GM23338 (cell line): ENCODE measurements at regions not wholly inside any gene's neighbourhood (a gene's known extent, or its start where the extent isn't known, plus 50 kb on each side); places are given as distances from the start of the nearest gene placed in this dataset.

Experiments
- ATAC-seq: fragments of 200-7000 bp; cut with Tn5 transposase; 3 replicates; pipeline ENCODE4 v1.9.1; 2020
- DNase-seq: peaks from one replicate; pipeline ENCODE4 v3.0.0-alpha.2; 2015; ENCODE audit warnings: low spot score
- H2AFZ ChIP-seq: fragments of 200-600 bp; sonication (generic); 2 replicates; pipeline ENCODE4 v1.8.0; 2016; ENCODE audit warnings: antibody characterized with exemption, mild to moderate bottlenecking, moderate library complexity
- H3F3A ChIP-seq: fragments of 200-600 bp; sonication (generic); replicated peaks from 2 replicates; pipeline ENCODE4 v1.8.0; 2017; ENCODE audit warnings: antibody characterized with exemption, mixed run types, low read depth
- H3K27ac ChIP-seq: fragments of 200-600 bp; sonication (generic); 2 replicates; pipeline ENCODE4 v1.6.1; 2016; ENCODE audit warnings: low read depth
- H3K27me3 ChIP-seq: fragments of 200-600 bp; sonication (generic); 2 replicates; pipeline ENCODE4 v1.8.0; 2016; ENCODE audit warnings: mild to moderate bottlenecking, mixed run types, moderate library complexity; ENCODE audit not compliant: insufficient read depth
- H3K36me3 ChIP-seq: fragments of 200-600 bp; sonication (generic); 2 replicates; pipeline ENCODE4 v1.8.0; 2016; ENCODE audit warnings: mild to moderate bottlenecking; ENCODE audit not compliant: insufficient read depth
- H3K4me1 ChIP-seq: fragments of 200-600 bp; sonication (generic); 2 replicates; pipeline ENCODE4 v1.8.0; 2016; ENCODE audit warnings: mild to moderate bottlenecking, moderate library complexity; ENCODE audit not compliant: insufficient read depth
- H3K4me2 ChIP-seq: fragments of 200-600 bp; sonication (generic); 2 replicates; pipeline ENCODE4 v1.7.1; 2017; ENCODE audit warnings: mixed run types
- H3K4me3 ChIP-seq: fragments of 200-600 bp; sonication (generic); 2 replicates; pipeline ENCODE4 v1.6.1; 2016; ENCODE audit warnings: mixed run types
- H3K79me2 ChIP-seq: fragments of 200-600 bp; sonication (generic); replicated peaks from 2 replicates; pipeline ENCODE4 v1.8.0; 2017; ENCODE audit warnings: mild to moderate bottlenecking; ENCODE audit not compliant: insufficient read depth
- H3K9me2 ChIP-seq: fragments of 200-600 bp; sonication (generic); 2 replicates; pipeline ENCODE4 v1.8.0; 2017; ENCODE audit not compliant: insufficient read depth
- H4K20me1 ChIP-seq: fragments of 200-600 bp; sonication (generic); replicated peaks from 2 replicates; pipeline ENCODE4 v1.8.0; 2017; ENCODE audit warnings: mild to moderate bottlenecking; ENCODE audit not compliant: insufficient read depth
- H3K27ac Mint-ChIP-seq: 2 replicates; pipeline ENCODE4 v1.8.0; 2020; ENCODE audit warnings: inconsistent platforms, mild to moderate bottlenecking, moderate library complexity, mixed read lengths
- H3K27me3 Mint-ChIP-seq: 3 replicates; pipeline ENCODE4 v1.8.0; 2022; ENCODE audit warnings: low read depth, mild to moderate bottlenecking, moderate library complexity, mixed read lengths, inconsistent platforms; ENCODE audit not compliant: insufficient read depth, poor library complexity
- H3K36me3 Mint-ChIP-seq: 3 replicates; pipeline ENCODE4 v1.8.0; 2021; ENCODE audit warnings: low read depth, mild to moderate bottlenecking, inconsistent platforms, moderate library complexity, mixed read lengths
- H3K4me1 Mint-ChIP-seq: 3 replicates; pipeline ENCODE4 v1.8.0; 2020; ENCODE audit warnings: mild to moderate bottlenecking, inconsistent platforms, mixed read lengths
- H3K4me3 Mint-ChIP-seq: 3 replicates; pipeline ENCODE4 v1.8.0; 2021; ENCODE audit warnings: moderate library complexity, mild to moderate bottlenecking, inconsistent platforms, mixed read lengths
- H3K9me3 Mint-ChIP-seq: 3 replicates; pipeline ENCODE4 v1.8.0; 2020; ENCODE audit warnings: moderate library complexity, mild to moderate bottlenecking, inconsistent platforms, mixed read lengths
- CREB1 ChIP-seq: fragments of 250-450 bp; sonication (Bioruptor Pico); IDR thresholded peaks from 2 replicates; pipeline ENCODE4 v1.5.0; 2020; ENCODE audit warnings: low read depth, mild to moderate bottlenecking, moderate library complexity
- EZH2 ChIP-seq: fragments of 200-600 bp; sonication (generic); IDR thresholded peaks from one replicate; pipeline ENCODE4 v1.8.0; 2017; ENCODE audit warnings: antibody characterized with exemption, mild to moderate bottlenecking, low read depth; ENCODE audit not compliant: unreplicated experiment
- JUNB ChIP-seq: IDR thresholded peaks from one replicate; pipeline ENCODE4 v1.6.1; 2016; ENCODE audit warnings: antibody characterized with exemption; ENCODE audit not compliant: unreplicated experiment
- NANOG ChIP-seq: IDR thresholded peaks from 2 replicates; pipeline ENCODE4 v1.6.1; 2016; ENCODE audit warnings: antibody characterized with exemption, borderline replicate concordance
- TF ChIP-seq, protein P1 (sequence below): IDR thresholded peaks from one replicate; pipeline ENCODE4 v1.6.1; 2018; ENCODE audit warnings: antibody characterized with exemption; ENCODE audit not compliant: unreplicated experiment
- TF ChIP-seq, protein P2 (sequence below): fragments of 250-450 bp; sonication (Bioruptor Pico); IDR thresholded peaks from 2 replicates; pipeline ENCODE4 v1.5.0; 2020; ENCODE audit warnings: mild to moderate bottlenecking, moderate library complexity

- Histone ChIP-seq H3F3A (no peaks in the 10 kb centered on the region), H4K20me1 (no peaks in the 10 kb centered on the region), H3K9me2 (no peaks in the 10 kb centered on the region), H2AFZ (no peak overlapping the region), H3K4me1 (no peaks in the 10 kb centered on the region), H3K4me3 (no peak overlapping the region), H3K27me3 (no peaks in the 10 kb centered on the region), H3K27ac (no peak overlapping the region), H3K79me2 (no peaks in the 10 kb centered on the region), H3K4me2 (no peak overlapping the region), H3K36me3 (no peaks in the 10 kb centered on the region; the same call in none of the 2 replicates)
- Mint-ChIP-seq H3K9me3 (peaks cover 88% of the 10 kb centered on the region), H3K4me3 (no peak overlapping the region), H3K36me3 (peaks cover 18% of the 10 kb centered on the region; the same call in 2 of the 3 replicates), H3K4me1 (no peaks in the 10 kb centered on the region), H3K27me3 (no peaks in the 10 kb centered on the region), H3K27ac (no peak overlapping the region)
- ATAC-seq: no peak
- TF ChIP-seq NANOG (no peak), CREB1 (CRISPR knock-in tag) (no peak), EZH2 (no peak), JUNB (no peak)
- TF ChIP-seq, protein P1, sequence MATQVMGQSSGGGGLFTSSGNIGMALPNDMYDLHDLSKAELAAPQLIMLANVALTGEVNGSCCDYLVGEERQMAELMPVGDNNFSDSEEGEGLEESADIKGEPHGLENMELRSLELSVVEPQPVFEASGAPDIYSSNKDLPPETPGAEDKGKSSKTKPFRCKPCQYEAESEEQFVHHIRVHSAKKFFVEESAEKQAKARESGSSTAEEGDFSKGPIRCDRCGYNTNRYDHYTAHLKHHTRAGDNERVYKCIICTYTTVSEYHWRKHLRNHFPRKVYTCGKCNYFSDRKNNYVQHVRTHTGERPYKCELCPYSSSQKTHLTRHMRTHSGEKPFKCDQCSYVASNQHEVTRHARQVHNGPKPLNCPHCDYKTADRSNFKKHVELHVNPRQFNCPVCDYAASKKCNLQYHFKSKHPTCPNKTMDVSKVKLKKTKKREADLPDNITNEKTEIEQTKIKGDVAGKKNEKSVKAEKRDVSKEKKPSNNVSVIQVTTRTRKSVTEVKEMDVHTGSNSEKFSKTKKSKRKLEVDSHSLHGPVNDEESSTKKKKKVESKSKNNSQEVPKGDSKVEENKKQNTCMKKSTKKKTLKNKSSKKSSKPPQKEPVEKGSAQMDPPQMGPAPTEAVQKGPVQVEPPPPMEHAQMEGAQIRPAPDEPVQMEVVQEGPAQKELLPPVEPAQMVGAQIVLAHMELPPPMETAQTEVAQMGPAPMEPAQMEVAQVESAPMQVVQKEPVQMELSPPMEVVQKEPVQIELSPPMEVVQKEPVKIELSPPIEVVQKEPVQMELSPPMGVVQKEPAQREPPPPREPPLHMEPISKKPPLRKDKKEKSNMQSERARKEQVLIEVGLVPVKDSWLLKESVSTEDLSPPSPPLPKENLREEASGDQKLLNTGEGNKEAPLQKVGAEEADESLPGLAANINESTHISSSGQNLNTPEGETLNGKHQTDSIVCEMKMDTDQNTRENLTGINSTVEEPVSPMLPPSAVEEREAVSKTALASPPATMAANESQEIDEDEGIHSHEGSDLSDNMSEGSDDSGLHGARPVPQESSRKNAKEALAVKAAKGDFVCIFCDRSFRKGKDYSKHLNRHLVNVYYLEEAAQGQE: no peak
- TF ChIP-seq, protein P2, sequence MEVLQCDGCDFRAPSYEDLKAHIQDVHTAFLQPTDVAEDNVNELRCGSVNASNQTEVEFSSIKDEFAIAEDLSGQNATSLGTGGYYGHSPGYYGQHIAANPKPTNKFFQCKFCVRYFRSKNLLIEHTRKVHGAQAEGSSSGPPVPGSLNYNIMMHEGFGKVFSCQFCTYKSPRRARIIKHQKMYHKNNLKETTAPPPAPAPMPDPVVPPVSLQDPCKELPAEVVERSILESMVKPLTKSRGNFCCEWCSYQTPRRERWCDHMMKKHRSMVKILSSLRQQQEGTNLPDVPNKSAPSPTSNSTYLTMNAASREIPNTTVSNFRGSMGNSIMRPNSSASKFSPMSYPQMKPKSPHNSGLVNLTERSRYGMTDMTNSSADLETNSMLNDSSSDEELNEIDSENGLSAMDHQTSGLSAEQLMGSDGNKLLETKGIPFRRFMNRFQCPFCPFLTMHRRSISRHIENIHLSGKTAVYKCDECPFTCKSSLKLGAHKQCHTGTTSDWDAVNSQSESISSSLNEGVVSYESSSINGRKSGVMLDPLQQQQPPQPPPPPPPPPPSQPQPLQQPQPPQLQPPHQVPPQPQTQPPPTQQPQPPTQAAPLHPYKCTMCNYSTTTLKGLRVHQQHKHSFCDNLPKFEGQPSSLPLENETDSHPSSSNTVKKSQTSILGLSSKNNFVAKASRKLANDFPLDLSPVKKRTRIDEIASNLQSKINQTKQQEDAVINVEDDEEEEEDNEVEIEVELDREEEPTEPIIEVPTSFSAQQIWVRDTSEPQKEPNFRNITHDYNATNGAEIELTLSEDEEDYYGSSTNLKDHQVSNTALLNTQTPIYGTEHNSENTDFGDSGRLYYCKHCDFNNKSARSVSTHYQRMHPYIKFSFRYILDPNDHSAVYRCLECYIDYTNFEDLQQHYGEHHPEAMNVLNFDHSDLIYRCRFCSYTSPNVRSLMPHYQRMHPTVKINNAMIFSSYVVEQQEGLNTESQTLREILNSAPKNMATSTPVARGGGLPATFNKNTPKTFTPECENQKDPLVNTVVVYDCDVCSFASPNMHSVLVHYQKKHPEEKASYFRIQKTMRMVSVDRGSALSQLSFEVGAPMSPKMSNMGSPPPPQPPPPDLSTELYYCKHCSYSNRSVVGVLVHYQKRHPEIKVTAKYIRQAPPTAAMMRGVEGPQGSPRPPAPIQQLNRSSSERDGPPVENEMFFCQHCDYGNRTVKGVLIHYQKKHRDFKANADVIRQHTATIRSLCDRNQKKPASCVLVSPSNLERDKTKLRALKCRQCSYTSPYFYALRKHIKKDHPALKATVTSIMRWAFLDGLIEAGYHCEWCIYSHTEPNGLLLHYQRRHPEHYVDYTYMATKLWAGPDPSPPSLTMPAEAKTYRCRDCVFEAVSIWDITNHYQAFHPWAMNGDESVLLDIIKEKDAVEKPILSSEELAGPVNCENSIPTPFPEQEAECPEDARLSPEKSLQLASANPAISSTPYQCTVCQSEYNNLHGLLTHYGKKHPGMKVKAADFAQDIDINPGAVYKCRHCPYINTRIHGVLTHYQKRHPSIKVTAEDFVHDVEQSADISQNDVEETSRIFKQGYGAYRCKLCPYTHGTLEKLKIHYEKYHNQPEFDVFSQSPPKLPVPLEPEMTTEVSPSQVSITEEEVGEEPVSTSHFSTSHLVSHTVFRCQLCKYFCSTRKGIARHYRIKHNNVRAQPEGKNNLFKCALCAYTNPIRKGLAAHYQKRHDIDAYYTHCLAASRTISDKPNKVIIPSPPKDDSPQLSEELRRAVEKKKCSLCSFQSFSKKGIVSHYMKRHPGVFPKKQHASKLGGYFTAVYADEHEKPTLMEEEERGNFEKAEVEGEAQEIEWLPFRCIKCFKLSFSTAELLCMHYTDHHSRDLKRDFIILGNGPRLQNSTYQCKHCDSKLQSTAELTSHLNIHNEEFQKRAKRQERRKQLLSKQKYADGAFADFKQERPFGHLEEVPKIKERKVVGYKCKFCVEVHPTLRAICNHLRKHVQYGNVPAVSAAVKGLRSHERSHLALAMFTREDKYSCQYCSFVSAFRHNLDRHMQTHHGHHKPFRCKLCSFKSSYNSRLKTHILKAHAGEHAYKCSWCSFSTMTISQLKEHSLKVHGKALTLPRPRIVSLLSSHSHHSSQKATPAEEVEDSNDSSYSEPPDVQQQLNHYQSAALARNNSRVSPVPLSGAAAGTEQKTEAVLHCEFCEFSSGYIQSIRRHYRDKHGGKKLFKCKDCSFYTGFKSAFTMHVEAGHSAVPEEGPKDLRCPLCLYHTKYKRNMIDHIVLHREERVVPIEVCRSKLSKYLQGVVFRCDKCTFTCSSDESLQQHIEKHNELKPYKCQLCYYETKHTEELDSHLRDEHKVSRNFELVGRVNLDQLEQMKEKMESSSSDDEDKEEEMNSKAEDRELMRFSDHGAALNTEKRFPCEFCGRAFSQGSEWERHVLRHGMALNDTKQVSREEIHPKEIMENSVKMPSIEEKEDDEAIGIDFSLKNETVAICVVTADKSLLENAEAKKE (CRISPR knock-in tag): no peak
- DNase-seq: no peak
These were observed 132.9 kb downstream of the CBLN2 start for GRCh38 chr18:72411261-72411660.
